CD4-positive, alpha-beta memory T cell (primary cell): ENCODE measurements at regions not wholly inside any gene's neighbourhood (a gene's known extent, or its start where the extent isn't known, plus 50 kb on each side); places are given as distances from the start of the nearest gene placed in this dataset.
A peak's percentile ranks its signal among the peaks of the same experiment; 100 is the strongest.
"Not testable (repeated sequence)": the region's sequence is repeated elsewhere in the genome, so short reads cannot be mapped to it uniquely, and the experiment has no call there.

Experiments used
- CTCF ChIA-PET: fragments of 350-600 bp; sonication (Branson Sonifier 250); formaldehyde crosslinking; loops from one replicate; lab custom pipeline; 2021; ENCODE audit warnings: inconsistent platforms; ENCODE audit not compliant: partially characterized antibody; lab: Charles Lee
- POLR2A ChIA-PET: fragments of 350-600 bp; sonication (Branson Sonifier 250); formaldehyde crosslinking; loops from one replicate; lab custom pipeline; 2021; ENCODE audit not compliant: partially characterized antibody; lab: Charles Lee
- DNase-seq, 5 donors: peaks; one replicate each; pipeline versions ENCODE4 v3.0.0 to v3.0.0-alpha.2; 2020 to 2022; ENCODE audit warnings: mixed read lengths in 1 of 5
- H3K27ac ChIP-seq: one replicate; pipeline ENCODE4 v1.7.0; 2013; ENCODE audit warnings: low read depth, low read length
- H3K27me3 ChIP-seq: 2 replicates; pipeline ENCODE4 v1.7.0; 2013; ENCODE audit warnings: mild to moderate bottlenecking, low read length, moderate library complexity; ENCODE audit not compliant: insufficient read depth
- H3K36me3 ChIP-seq: 2 replicates; pipeline ENCODE4 v1.7.0; 2013; ENCODE audit warnings: mild to moderate bottlenecking, low read length, moderate library complexity; ENCODE audit not compliant: insufficient read depth
- H3K4me1 ChIP-seq: 2 replicates; pipeline ENCODE4 v1.7.0; 2013; ENCODE audit warnings: mild to moderate bottlenecking, low read length, moderate library complexity; ENCODE audit not compliant: insufficient read depth
- H3K4me3 ChIP-seq, 2 donors: one replicate each; pipeline ENCODE4 v1.7.0; 2013; ENCODE audit warnings: low read length in 2 of 2, mild to moderate bottlenecking in 1 of 2
- H3K9me3 ChIP-seq, 2 donors: one replicate each; pipeline ENCODE4 v1.7.0; 2013; ENCODE audit warnings: low read length in 2 of 2, control low read depth in 1 of 2; ENCODE audit not compliant: control insufficient read depth in 1 of 2
- H3K27ac Mint-ChIP-seq, 7 donors: one replicate each; pipeline ENCODE4 v1.8.0; 2020 to 2021; ENCODE audit warnings: mixed read lengths in 7 of 7, mild to moderate bottlenecking in 6 of 7, inconsistent platforms in 3 of 7, moderate library complexity in 3 of 7
- H3K27me3 Mint-ChIP-seq, 2 donors: one replicate each; pipeline ENCODE4 v1.8.0; 2020 to 2021; ENCODE audit warnings: mixed read lengths in 2 of 2
- H3K36me3 Mint-ChIP-seq, 2 donors: one replicate each; pipeline ENCODE4 v1.8.0; 2020 to 2021; ENCODE audit warnings: mixed read lengths in 2 of 2, inconsistent platforms in 1 of 2, mild to moderate bottlenecking in 1 of 2
- H3K4me1 Mint-ChIP-seq, 4 donors: one replicate each; pipeline ENCODE4 v1.8.0; 2020 to 2021; ENCODE audit warnings: mixed read lengths in 4 of 4, mild to moderate bottlenecking in 1 of 4
- H3K4me3 Mint-ChIP-seq, 8 donors: one replicate each; pipeline ENCODE4 v1.8.0; 2020 to 2021; ENCODE audit warnings: mixed read lengths in 8 of 8, mild to moderate bottlenecking in 7 of 8, moderate library complexity in 6 of 8, inconsistent platforms in 3 of 8
- H3K9me3 Mint-ChIP-seq, 8 donors: one replicate each; pipeline ENCODE4 v1.8.0; 2020 to 2021; ENCODE audit warnings: mixed read lengths in 8 of 8, mild to moderate bottlenecking in 5 of 8, inconsistent platforms in 3 of 8, moderate library complexity in 1 of 8
- intact Hi-C: fragments of 100-400 bp; cut with micrococcal nuclease; formaldehyde crosslinking; loops from one replicate; pipeline ENCODE4 v1.15.1; 2023

- intact Hi-C loops, result no loop called here
- no peaks in the 10 kb centered on the region for H3K27me3 ChIP-seq
- Mint-ChIP-seq H3K4me3 (no peak overlapping the region), H3K27me3 (peaks cover 5 to 7% of the 10 kb centered on the region in 2 donors), H3K36me3 (peaks cover 0 to 8% of the 10 kb centered on the region in 2 donors), H3K4me1 (no peaks in the 10 kb centered on the region), H3K27ac (no peak overlapping the region), H3K9me3 (peaks cover 2 to 48% (median 30%) of the 10 kb centered on the region in 8 donors)
- DNase-seq, result no peak
- H3K9me3 ChIP-seq, result peaks cover 0 to 7% of the 10 kb centered on the region in 2 donors
- H3K4me3 ChIP-seq, result no peak overlapping the region
- POLR2A ChIA-PET, result no interaction called here
- CTCF ChIA-PET, result no interaction called here
- no peak overlapping the region for H3K27ac ChIP-seq
- H3K4me1 ChIP-seq, result no peaks in the 10 kb centered on the region
- H3K36me3 ChIP-seq, result no peaks in the 10 kb centered on the region
Measured at GRCh38 chr3:194886836-194887235, 201.2 kb downstream of the FAM43A start.

GRCh38 chr3:194888062-194888461 lies 202.4 kb downstream of the FAM43A start:
- H3K4me3 ChIP-seq, H3K9me3 ChIP-seq, CTCF ChIA-PET, H3K4me1 ChIP-seq, H3K36me3 Mint-ChIP-seq, H3K36me3 ChIP-seq, POLR2A ChIA-PET, H3K4me1 Mint-ChIP-seq, H3K27ac Mint-ChIP-seq, H3K27ac ChIP-seq, intact Hi-C loops, DNase-seq, H3K4me3 Mint-ChIP-seq, H3K27me3 ChIP-seq, H3K27me3 Mint-ChIP-seq: not testable (repeated sequence)
- H3K9me3 Mint-ChIP-seq, result peaks cover 2 to 50% (median 33%) of the 10 kb centered on the region in 8 donors

GRCh38 chr3:194888916-194889315 lies 203.2 kb downstream of the FAM43A start:
- H3K27me3 ChIP-seq, result no peaks in the 10 kb centered on the region
- ChIA-PET POLR2A (no interaction called here), CTCF (no interaction called here)
- peaks cover 3 to 48% (median 29%) of the 10 kb centered on the region in 8 donors for H3K9me3 Mint-ChIP-seq
- no peaks in the 10 kb centered on the region for H3K4me1 ChIP-seq
- no peaks in the 10 kb centered on the region for H3K36me3 ChIP-seq
- intact Hi-C loops, result no loop called here
- no peak overlapping the region for H3K27ac Mint-ChIP-seq
- H3K4me1 Mint-ChIP-seq, result peaks cover 0 to 1% (median 0%) of the 10 kb centered on the region in 4 donors
- H3K36me3 Mint-ChIP-seq, result peaks cover 0 to 5% of the 10 kb centered on the region in 2 donors
- no peak for DNase-seq
- peaks cover 3 to 5% of the 10 kb centered on the region in 2 donors for H3K27me3 Mint-ChIP-seq
- H3K9me3 ChIP-seq, result peaks cover 0 to 7% of the 10 kb centered on the region in 2 donors
- no peak overlapping the region for H3K27ac ChIP-seq
- no peak overlapping the region for H3K4me3 ChIP-seq
- no peak overlapping the region for H3K4me3 Mint-ChIP-seq

- H3K27ac ChIP-seq, result no peak overlapping the region
- no peak for DNase-seq
- Mint-ChIP-seq H3K27me3 (peaks cover 3 to 5% of the 10 kb centered on the region in 2 donors), H3K27ac (no peak overlapping the region), H3K9me3 (peaks cover 3 to 46% (median 28%) of the 10 kb centered on the region in 8 donors), H3K4me3 (no peak overlapping the region), H3K36me3 (peaks cover 0 to 3% of the 10 kb centered on the region in 2 donors), H3K4me1 (peaks cover 0 to 1% (median 0%) of the 10 kb centered on the region in 4 donors)
- no peak overlapping the region for H3K4me3 ChIP-seq
- no peaks in the 10 kb centered on the region for H3K4me1 ChIP-seq
- H3K9me3 ChIP-seq, result no peaks in the 10 kb centered on the region
- no peaks in the 10 kb centered on the region for H3K36me3 ChIP-seq
- intact Hi-C loops, result no loop called here
- ChIA-PET CTCF (interaction anchor here (0.6 kb wide), 1 partner anchor 96 kb away, joined by 3 read pairs; no protein-coding TSS in a partner anchor), POLR2A (no interaction called here)
- no peaks in the 10 kb centered on the region for H3K27me3 ChIP-seq
Measured at GRCh38 chr3:194890091-194890490, 204.4 kb downstream of the FAM43A start.

- H3K9me3 Mint-ChIP-seq, result peaks cover 6 to 37% (median 22%) of the 10 kb centered on the region in 8 donors
- intact Hi-C loops, result no loop called here
- no peak overlapping the region for H3K4me3 ChIP-seq
- no peak for DNase-seq
- no peaks in the 10 kb centered on the region for H3K36me3 Mint-ChIP-seq
- ChIA-PET POLR2A (no interaction called here), CTCF (no interaction called here)
- H3K4me3 Mint-ChIP-seq, result no peak overlapping the region
- H3K9me3 ChIP-seq, result no peaks in the 10 kb centered on the region
- peaks cover 4 to 10% of the 10 kb centered on the region in 2 donors for H3K27me3 Mint-ChIP-seq
- H3K4me1 Mint-ChIP-seq, result peaks cover 0 to 1% (median 0%) of the 10 kb centered on the region in 4 donors
- no peaks in the 10 kb centered on the region for H3K4me1 ChIP-seq
- H3K36me3 ChIP-seq, result no peaks in the 10 kb centered on the region
- no peak overlapping the region for H3K27ac Mint-ChIP-seq
- H3K27me3 ChIP-seq, result no peaks in the 10 kb centered on the region
- no peak overlapping the region for H3K27ac ChIP-seq
Measured at GRCh38 chr3:194893121-194893987, 207.7 kb downstream of the FAM43A start.

- no peak for DNase-seq
- Mint-ChIP-seq H3K27me3 (peaks cover 7 to 10% of the 10 kb centered on the region in 2 donors), H3K4me3 (no peak overlapping the region), H3K36me3 (peaks cover 2 to 3% of the 10 kb centered on the region in 2 donors), H3K4me1 (peaks cover 0 to 1% (median 0%) of the 10 kb centered on the region in 4 donors), H3K9me3 (peaks cover 6 to 49% (median 26%) of the 10 kb centered on the region in 8 donors), H3K27ac (no peak overlapping the region)
- no peak overlapping the region for H3K27ac ChIP-seq
- no peaks in the 10 kb centered on the region for H3K4me1 ChIP-seq
- no peaks in the 10 kb centered on the region for H3K9me3 ChIP-seq
- H3K36me3 ChIP-seq, result no peaks in the 10 kb centered on the region
- intact Hi-C loops, result no loop called here
- H3K27me3 ChIP-seq, result no peaks in the 10 kb centered on the region
- CTCF ChIA-PET, result no interaction called here
- POLR2A ChIA-PET, result no interaction called here
- H3K4me3 ChIP-seq, result no peak overlapping the region
Measured at GRCh38 chr3:194894538-194894937, 208.9 kb downstream of the FAM43A start.

GRCh38 chr3:194900854-194901522 lies 215.3 kb downstream of the FAM43A start:
- Mint-ChIP-seq H3K4me1 (no peaks in the 10 kb centered on the region), H3K27me3 (peaks cover 25 to 31% of the 10 kb centered on the region in 2 donors), H3K36me3 (peaks cover 4 to 15% of the 10 kb centered on the region in 2 donors), H3K4me3 (peak overlapping the region in 1 of 8 donors; percentile 26), H3K9me3 (peaks cover 6 to 59% (median 39%) of the 10 kb centered on the region in 8 donors), H3K27ac (no peak overlapping the region)
- intact Hi-C loops, result no loop called here
- DNase-seq, result no peak
- no peaks in the 10 kb centered on the region for H3K4me1 ChIP-seq
- no peak overlapping the region for H3K27ac ChIP-seq
- ChIA-PET POLR2A (no interaction called here), CTCF (no interaction called here)
- H3K36me3 ChIP-seq, result no peaks in the 10 kb centered on the region
- no peaks in the 10 kb centered on the region for H3K27me3 ChIP-seq
- H3K4me3 ChIP-seq, result no peak overlapping the region
- H3K9me3 ChIP-seq, result no peaks in the 10 kb centered on the region
